Germinal center (tissue), 1 donor: ENCODE measurements at regions not wholly inside any gene's neighbourhood (a gene's known extent, or its start where the extent isn't known, plus 50 kb on each side); places are given as distances from the start of the nearest gene placed in this dataset.
"Not testable (repeated sequence)": the region's sequence is repeated elsewhere in the genome, so short reads cannot be mapped to it uniquely, and the experiment has no call there.

Experiments used
- DNase-seq: peaks from one replicate; pipeline ENCODE4 v3.0.0; 2012; ENCODE audit warnings: mixed read lengths, low spot score

DNA sequence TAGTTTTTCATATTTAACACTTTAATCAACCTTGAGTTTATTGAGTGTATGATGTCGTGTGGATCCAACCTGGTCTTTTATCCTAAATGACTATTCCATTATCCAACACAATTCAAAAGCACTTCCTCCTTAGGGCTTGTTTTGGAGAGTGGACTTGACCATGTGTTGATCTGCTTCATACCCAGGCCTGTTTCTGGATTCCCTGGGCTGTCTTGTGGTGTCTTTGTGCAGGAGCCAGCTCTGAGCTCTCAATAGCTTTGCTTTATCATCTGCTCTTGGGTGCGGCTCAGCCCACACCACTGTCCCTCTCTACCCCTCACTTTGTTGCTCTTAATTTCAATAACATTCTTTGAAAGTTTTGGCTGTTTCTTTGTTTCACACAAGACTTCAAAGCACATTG is 70.9 kb upstream of the CHST15 start:
- no peak for DNase-seq

DNA sequence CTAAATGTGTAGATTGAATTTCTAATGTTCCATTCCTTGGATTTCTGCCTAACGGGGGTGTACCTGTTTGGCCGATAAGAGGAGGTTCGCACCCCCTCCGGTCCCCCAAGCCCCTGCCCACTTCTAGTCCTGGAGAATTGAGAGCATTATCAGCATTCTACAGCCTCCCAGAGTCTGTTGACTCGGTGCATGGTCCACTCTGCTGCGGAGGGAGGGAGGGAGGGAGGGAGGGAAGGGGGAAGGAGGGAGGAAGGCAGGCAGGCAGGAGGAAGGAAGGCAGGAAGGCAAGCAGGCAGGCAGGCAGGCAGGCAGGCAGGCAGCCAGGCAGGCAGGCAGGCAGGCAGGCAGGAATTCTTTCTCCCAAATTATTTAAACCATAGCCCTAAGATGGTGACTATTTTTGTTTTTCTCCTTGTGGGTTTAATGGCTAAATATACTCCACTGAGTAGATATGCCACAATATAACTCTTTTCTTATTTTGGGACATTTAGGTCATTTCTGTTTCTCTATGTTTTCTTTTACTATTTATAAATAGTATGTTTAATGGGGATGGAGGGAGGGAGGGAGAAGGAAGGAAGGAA is 69.5 kb upstream of the CHST15 start:
- DNase-seq, result no peak

DNA sequence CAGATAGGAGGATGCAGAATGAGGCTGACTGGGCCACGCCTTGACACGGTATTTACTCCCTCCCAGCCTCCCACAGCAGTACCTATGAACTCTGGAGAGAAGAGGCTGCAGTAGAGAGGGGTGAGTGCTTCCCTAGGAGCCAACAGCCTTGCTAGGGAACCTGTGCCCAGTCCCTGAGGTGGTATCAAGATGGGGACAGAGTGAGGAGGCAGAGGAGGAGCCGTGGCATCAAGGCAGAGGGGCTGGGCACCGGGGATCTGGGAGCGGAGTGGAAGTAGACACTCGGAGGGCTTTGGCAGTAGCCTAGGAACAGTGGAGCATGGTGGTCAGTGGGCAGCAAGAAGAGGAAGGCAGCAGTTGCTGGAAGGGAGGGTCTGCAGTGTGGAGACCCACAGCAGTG is 68.7 kb upstream of the CHST15 start:
- no peak for DNase-seq

DNA sequence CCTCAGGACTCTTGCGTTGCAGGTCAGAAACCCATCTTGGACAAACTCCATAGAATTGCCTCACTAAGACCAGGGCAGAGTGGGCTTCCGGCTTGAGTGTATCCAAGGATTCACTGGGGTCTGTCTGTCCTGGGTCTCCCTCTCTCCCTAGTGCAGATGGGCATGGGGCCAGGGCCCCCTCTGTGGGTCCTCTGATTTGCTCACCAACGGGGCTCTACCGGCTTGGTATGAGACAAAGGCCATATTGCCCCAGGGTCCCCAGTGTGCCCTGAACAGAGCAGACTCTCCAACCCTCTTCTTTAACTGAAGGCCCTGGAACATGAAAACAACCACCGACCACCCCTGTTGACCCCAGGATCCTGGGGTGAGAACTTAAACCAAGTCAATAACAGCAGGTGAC is 68.2 kb upstream of the CHST15 start:
- DNase-seq, result no peak

DNA sequence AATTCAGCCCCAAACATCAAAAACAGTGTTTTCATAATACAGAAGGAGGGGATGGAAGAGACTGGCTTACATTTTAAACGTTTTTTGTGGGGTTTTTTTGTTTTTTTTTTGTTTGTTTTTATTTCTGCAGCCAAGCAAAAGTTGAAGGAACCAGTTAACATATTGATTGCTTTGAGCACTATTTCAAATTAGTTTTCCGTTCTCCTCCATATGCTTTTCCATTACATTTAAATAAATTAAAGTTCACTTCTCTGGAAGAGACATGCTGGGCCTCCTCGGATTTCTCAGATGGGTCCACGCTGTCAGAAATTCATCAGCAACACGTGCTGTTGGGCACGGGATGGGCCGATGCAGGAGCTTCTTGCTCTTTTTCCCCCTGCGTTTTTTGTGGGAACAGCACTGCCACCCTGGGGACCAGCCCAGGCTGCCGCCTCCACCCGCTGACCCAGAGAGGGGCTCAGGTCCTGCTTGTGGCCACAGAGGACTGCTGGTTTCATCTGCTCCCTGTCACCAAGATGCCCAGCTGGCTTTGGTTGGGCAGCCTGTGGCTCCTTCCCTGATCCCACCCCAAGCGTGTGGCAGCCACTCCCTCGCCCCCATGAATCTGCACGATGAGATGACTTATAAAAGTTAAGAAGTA is 67.7 kb upstream of the CHST15 start:
- no peak for DNase-seq

DNA sequence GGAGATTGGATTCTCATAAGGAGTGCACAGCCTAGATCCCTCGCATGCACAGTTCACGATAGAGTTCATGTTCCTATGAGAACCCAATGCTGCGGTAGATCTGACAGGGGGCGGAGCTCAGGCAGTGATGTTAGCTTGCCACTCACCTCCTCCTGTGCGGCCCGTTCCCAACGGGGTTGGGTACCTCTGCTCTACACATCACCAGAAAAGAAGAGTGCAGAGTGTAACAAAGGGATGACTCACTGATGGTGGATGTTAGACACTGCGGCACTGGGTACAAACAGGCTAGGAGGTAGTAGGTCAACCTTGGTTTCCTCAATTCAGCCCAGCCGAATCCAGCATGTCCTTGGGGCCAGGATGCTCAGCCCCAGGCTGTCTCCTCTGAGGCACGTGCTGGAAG is 66.8 kb upstream of the CHST15 start:
- no peak for DNase-seq

DNA sequence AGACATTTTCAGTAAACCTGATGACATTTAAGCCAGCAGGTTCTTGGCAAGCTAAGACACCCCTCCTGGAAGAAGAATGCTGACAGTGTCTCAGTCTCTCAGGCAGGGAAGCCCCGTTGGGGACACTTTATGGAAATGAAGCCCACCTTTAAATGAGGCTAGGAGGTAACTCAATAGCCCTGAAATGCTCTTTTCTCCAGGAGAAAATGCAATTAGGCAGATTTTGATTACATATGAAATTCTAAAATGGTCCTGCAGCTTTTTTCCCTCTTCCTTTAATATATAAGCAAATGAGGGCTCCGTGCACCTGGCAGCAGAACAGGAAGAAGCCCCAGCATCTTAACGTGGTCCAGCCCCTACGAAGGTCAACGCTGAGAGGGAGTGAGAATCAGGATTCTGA is 65.8 kb upstream of the CHST15 start:
- DNase-seq, result no peak

DNA sequence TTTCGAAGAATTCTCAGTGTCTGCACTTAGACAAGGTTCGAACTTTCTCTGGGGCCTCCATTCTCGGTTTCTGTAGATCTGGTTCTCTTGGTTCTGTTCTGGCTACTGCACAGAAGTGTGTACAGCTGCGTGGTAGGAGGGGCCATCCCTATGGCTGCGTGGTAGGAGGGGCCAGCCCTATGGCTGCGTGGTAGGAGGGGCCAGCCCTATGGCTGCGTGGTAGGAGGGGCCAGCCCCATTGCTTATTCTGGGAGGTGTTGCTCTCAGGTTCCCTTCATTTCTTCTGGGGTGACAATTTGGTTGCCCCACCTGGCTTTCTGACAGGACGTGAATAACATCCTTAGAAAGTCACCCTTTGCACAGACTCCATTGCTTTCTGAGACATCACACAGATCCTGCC is 65.2 kb upstream of the CHST15 start:
- no peak for DNase-seq

DNA sequence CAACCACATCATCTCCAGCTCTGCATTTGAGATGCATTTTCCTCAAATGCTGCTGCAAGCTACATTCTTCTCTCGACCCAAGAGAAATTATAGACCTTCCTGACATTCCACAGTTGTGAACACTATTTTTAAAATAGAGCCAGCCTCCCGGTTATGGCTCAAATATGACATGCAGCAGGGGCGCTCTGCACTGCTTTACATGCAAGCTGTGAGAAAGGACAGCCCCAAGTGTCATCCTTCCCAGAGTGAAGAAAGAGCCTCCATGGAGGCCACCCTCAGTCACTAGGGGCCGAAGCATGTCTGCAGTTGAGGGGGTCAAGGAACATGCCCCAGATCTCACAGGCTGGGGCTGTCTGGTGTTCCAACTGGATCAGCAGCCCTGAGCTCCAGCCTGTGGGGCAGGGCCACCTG is 63.9 kb upstream of the CHST15 start:
- DNase-seq, result no peak

DNA sequence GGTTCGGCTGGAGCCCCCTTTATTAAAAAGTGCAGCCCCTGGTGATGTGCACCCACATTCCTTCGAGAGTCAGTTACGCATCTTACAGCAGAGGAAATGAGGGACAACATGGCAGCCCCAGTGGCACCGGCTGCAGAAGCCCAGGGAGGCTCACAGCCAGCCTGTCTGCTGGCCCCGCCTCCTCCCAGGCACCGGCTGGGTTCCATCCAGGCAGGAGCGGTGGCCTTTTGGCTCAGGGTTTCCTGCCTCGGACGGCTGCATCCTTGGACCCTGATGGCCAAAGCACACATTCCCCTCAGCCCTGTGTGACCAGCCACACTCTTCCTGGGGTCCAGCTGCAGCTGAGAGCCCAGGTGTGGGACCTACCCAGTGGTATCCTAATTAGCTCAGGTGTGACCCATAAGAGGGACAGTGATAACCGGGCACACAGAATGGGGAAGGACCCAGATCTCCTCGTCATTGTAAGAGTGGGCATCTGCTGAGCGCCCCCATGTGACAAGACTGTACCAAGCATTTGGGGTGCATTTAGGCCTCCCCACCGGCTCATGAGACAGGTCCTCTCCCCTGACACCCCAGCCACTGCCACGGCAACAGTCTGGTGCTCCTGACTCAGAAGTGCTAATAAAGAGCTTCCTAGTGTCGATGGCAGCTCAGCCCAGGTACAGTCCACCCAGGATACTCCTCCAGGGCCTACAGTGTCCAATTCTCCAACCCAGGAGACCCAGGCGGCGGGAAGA is 63.3 kb upstream of the CHST15 start:
- peak; percentile 37 for DNase-seq

DNA sequence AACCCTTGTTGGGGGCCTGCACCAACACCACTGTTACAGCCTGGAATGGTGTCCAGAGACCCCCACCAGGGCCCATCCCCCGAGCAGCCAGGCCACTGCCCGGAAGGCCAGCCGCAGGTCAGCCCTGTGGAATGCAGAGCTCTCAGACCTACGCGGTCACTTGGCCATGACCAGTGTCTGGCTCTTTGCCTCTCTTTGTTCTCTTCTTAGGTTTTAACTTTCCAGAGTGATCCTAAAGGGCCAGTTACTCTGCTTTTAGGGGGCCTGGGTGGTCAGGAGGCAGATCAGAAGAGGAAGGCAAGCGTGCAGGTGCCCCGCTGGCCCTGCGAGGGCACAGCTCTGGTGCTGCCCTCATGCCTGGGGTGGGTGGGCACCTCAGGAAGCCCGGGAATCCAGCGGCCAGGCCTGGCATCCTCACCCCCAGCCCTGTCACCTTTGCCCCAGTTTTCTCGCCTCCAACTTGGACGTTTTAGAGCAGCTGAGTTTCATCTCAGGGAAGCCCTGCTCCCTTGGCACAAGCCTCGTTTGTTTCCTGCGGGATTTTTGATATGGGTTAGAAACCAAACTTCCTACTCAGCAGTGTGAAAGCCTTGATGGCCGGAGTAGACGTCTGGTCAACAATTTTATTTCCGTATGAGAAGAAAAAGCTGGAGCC is 62.5 kb upstream of the CHST15 start:
- no peak for DNase-seq

DNA sequence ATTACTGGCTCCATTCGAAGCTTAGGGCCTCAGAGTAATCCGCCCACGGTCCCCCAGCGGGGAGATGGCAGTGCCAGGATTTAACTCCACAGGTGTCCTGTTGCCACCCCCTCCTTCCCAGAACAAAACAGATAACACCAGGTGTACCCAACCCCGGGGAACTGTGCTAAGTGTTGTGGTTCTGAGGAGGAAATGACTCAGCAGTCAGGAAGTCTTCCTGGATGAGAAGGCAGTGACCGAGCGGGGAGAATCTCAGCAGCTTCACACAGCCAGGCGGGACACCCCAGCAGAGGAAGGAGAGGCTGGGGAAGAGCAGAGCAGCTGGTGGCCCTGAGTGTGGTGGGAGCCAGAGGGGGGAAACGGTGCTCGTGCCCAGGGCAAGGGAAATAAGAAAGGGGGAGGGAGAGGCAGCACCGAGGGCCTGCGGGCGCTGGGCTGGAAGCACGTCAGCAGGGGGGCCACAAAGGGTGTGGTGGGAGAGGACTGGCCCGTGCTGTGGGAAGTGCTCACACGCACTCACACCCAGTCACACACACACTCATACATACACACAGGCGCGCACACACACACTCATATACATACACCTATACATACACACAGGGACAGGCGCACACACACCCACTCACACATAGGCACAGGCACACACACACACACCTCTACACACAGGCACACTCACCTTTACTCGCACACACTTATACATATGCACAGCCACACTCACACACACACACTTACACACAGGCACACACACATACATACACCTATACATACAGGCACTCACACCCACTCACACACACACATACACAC is 59.8 kb upstream of the CHST15 start:
- peak; percentile 60 for DNase-seq

DNA sequence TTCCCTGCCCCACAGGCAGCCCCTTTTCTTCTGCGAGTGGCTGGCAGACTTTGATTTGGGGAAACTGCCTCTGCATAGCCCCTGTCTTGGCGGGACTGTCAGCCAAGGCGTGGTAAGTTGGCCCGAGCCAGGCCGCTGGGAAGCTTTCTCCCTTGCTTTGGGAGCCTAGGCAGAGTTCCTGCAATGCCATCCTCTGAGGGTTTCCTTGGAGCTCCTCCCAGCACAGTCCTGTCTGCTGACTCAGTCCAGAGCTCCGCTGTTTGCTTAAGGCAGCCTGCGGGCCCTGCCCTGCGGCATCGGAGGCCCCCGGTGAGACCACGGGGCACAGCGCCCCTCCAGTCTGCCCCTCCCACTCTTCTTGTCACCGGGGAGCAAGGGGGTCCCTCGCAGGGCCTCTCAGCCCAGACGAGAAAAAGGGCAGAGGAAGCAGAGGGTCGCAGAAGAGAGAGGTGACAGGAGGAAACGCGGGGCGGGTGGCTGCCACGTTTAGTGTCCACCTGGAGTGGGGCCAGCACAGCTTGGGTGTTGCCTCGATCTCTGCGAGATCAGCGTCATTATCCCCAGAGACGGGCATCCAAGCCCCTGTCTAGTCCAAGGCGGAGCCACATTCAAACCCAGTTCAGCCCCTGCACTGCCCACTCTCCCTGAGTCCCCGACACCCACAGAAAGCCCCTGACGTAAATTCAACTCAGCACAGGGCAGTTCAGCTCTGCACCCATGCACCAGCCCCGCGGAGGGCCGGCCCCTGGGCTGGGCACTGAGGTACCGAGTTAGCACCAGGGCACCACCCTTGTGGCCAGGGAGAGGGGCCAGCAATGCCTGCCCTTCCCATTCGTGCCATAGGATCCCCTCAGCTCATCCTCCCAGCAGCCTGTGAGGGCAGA is 59.0 kb upstream of the CHST15 start:
- DNase-seq, result no peak

DNA sequence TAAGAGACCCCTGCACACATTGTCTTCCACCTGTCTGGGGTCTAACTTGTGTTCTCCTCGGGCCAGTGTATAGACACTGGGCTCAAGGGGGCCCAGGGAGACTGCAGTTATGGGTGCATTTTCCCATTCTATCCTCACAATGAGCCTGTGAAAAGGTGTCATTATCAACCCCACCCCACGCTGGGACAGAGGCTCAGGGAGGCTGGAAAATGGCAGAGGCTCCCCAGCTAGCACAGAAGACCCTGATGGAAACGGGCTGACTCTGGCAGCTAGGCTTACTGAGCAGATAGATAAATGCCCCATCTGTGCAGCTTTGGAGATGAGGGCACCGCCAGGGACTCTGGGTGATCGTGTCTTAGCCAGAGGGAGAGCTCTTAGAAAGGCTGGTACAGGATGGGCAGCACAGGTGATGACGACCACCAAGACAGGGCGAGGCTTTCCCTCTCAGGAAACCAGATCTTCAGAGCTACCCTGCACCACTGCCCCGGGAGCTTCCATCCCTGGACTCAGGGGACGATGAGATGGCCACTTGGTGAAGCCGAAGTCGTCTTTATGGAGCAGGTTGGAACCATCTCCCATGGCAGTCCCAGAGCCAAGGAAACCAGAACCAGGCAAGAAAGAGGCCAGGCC is 58.2 kb upstream of the CHST15 start:
- DNase-seq, result no peak

DNA sequence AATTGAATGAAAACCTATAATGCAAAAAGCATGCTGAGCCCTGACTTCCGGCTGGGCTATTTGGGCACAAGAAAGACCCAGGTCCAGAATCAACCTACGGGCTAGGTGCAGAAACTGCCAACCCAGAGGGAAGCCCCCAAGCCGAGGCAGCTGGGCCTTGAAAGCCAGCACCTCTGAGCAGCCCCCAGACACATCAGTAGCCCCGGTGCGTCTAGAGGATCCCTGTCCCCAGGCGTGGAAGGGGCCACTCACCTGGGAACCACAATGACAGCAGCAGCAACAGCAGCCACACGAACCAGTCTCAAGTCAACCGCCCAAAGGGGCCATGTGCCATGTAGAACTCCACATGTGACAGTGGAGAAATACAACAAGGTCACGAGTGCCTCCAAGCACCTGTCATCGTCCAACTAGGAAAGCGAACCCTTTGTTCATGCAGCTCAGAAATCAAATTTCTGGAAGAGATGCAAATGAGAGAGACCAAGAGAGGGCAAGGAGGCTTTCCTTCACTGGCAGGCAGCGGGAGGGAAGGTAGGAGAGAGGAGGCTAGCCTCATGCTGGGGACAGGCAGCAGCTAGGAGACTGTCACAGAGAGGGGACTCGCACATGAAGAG is 57.5 kb upstream of the CHST15 start:
- no peak for DNase-seq

DNA sequence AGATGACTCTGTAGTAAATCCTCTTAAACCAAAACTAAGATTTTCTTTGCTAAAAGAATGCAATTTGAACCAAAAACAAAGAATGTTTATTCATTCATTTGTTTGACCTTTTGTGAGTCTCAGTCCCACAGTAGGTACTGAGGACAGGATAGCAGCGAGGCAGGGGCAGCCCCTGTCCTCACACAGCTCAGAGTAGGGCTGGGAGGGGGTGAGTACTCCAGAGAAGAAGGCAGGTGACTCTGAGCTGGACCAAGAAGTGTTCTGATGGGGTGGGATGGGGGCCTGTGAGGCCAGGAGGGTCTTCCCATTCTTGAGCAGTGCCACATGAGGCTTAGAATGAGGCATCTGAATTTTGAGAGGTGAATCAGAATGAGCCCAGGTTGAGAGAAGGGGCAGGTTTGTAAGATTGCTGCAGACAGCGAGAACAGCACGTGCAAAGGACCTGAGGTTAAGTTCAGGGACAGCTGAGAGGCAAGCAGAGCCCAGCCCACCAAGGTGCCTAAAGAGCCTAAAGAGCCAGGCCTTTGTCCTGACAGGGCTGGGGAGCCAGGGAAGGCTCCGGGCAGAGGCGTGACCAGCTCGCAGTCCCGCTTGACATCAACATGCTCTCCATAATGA is 56.9 kb upstream of the CHST15 start:
- DNase-seq, result no peak

DNA sequence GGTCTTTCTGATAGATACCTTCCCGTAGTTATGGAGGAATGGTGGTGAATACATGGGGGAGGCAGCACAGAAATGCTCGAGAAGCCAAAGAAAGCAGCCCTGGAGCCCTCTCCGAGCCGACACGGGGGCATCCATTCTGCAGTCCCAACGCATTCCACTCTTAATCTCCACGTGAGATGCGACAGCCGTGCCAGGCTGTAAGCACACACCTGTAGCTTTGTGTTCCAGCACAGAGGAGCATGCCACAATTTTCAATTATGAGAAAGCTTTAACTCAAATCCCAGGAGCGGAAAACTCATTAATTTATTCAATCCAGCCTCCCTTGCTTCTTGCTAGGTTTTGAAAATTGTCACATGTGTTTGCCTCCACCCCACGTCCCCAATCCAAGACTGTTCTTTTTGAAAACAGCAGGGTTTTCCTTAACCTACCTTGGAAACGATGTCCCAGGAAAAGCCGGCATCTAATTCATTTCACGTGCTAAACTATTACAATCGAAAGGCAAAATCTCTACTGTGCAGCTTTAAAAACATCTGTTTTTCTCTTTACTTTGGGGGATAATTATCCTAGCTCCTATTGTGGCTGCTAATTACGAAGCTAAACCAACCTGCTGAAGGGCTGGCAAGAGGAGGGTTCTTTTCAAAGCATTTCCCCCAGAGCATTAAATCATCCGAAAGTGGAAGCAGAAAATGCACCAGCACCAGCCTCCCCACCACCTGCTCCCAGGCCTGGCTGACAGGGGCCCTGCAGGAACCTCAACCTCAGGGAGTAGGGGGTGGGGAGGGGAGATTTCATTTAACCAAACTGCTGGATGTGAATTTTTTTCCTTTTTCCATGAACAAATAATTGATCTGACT is 56.0 kb upstream of the CHST15 start:
- DNase-seq, result no peak

DNA sequence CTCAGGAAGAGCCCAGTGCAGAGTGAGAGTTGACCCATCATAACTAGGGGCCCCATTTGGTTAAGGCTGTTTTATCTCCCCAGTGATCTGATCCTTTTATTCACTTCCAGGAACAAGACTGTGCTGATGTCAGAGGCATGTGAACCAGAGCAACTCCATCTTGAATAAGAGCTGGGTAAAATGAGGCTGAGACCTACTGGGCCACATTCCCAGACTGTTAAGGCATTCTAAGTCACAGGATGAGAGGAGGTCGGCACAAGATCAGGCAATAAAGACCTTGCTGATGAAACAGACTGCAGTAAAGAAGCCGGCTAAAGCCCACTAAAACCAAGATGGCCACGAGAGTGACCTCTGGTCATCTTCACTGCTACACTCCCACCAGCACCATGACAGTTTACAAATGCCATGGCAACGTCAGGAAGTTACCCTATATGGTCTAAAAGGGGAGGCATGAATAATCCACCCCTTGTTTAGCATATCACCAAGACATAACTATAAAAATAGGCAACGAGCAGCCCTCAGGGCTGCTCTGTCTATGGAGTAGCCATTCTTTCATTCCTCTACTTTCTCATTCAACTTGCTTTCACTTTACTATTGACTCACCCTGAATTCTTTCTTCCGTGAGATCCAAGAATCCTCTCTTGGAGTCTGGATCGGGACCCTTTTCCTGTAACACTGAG is 55.3 kb upstream of the CHST15 start:
- not testable (repeated sequence) for DNase-seq
